ENCODE measurements at regions not wholly inside any gene's neighbourhood (a gene's known extent, or its start where the extent isn't known, plus 50 kb on each side); places are given as distances from the start of the nearest gene placed in this dataset.

DNA sequence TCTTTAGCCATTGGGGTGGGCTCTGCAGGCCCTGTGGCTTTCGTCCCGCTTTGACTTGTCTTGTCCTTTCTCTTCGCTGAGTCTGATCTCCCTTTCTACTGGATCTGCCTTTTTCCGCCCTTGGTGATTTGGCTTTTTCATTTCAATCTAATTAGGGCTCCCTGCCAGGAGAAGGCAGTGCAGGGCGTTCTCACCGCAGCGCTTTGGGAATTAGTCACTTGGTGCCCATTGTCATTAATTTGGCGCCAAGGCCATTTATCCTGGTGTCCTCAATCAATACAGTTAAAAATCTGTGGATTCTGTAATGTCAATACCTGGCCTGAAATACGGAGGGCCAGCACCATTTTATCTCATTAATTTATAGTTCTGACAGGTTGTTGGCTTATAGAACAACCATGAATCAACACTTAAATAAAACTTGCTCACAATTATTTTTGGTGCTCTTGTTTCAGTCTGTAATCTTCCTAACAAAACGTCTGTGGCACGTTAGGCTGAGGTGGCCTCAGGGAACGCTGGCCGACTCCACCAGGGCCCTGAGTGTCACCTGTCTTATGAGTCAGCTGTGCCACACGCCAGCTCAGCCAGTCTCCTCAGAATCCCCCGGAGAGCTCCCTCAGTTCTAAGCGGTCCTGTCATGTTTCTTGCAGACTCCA, 115.7 kb downstream of the BEGAIN start:
- TF ChIP-seq CTCF (IDR thresholded peaks at IDR 0.05 in 2 of 3, conservative IDR thresholded peaks at IDR 0.05 in 1 of 3; ENCODE audit: insufficient read depth in 2 of 3, low read depth in 1 of 3, low read length in 3 of 3) (no peak), SRSF9 (IDR thresholded peaks at IDR 0.05; ENCODE audit: borderline replicate concordance, low read depth, low read length) (no peak), KDM4B (IDR thresholded peaks at IDR 0.05; ENCODE audit: borderline replicate concordance in 2 of 2, low read depth in 1 of 2) (no peak), ZNF217 (CRISPR knock-in tag; IDR thresholded peaks at IDR 0.05) (no peak), NFYB (IDR thresholded peaks at IDR 0.05; ENCODE audit: extremely low read depth, insufficient read length) (no peak), ZNF639 (CRISPR knock-in tag; conservative IDR thresholded peaks at IDR 0.05 in 1 of 2, IDR thresholded peaks at IDR 0.05 in 1 of 2) (no peak), SP1 (CRISPR knock-in tag; IDR thresholded peaks at IDR 0.05) (no peak), HDGF (IDR thresholded peaks at IDR 0.05) (no peak), HBP1 (CRISPR knock-in tag; IDR thresholded peaks at IDR 0.05) (no peak), TOE1 (IDR thresholded peaks at IDR 0.05; ENCODE audit: borderline replicate concordance) (no peak), TOE1 (CRISPR knock-in tag; IDR thresholded peaks at IDR 0.05; ENCODE audit: borderline replicate concordance, low read depth) (no peak)
- TF ChIP-seq, protein P1, sequence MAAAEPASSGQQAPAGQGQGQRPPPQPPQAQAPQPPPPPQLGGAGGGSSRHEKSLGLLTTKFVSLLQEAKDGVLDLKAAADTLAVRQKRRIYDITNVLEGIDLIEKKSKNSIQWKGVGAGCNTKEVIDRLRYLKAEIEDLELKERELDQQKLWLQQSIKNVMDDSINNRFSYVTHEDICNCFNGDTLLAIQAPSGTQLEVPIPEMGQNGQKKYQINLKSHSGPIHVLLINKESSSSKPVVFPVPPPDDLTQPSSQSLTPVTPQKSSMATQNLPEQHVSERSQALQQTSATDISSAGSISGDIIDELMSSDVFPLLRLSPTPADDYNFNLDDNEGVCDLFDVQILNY (CRISPR knock-in tag; IDR thresholded peaks at IDR 0.05), result no peak
